Psoas muscle (tissue), 7 donors: ENCODE measurements at regions not wholly inside any gene's neighbourhood (a gene's known extent, or its start where the extent isn't known, plus 50 kb on each side); places are given as distances from the start of the nearest gene placed in this dataset.

Experiments used
- ATAC-seq, 4 donors: fragments of 200-7000 bp; cut with Tn5 transposase; one replicate each; pipeline ENCODE4 v1.9.1; 2020; ENCODE audit warnings: moderate library complexity in 3 of 4, mild to moderate bottlenecking in 2 of 4
- DNase-seq, 2 donors: peaks; one replicate each; pipeline ENCODE4 v3.0.0-alpha.2; 2020
- H3K27ac ChIP-seq: fragments of 200-600 bp; one replicate; pipeline ENCODE4 v1.8.0; 2022
- H3K27me3 ChIP-seq, 3 donors: fragments of 200-600 bp in 1 of 3; one replicate each; pipeline versions ENCODE4 v1.6.1 to v1.8.0; 2013 to 2022; ENCODE audit warnings: low read length in 2 of 3, mild to moderate bottlenecking in 2 of 3, moderate library complexity in 1 of 3; ENCODE audit not compliant: insufficient read depth in 3 of 3
- H3K36me3 ChIP-seq, 2 donors: fragments of 200-600 bp in 1 of 2; one replicate each; pipeline versions ENCODE4 v1.6.1 to v1.8.0; 2013 to 2022; ENCODE audit warnings: low read depth in 1 of 2, mild to moderate bottlenecking in 1 of 2, moderate library complexity in 1 of 2; ENCODE audit not compliant: insufficient read depth in 1 of 2
- H3K4me1 ChIP-seq: fragments of 200-600 bp; one replicate; pipeline ENCODE4 v1.8.0; 2022
- H3K4me3 ChIP-seq: fragments of 200-600 bp; one replicate; pipeline ENCODE4 v1.8.0; 2022; ENCODE audit warnings: mild to moderate bottlenecking
- H3K9me3 ChIP-seq: fragments of 200-600 bp; one replicate; pipeline ENCODE4 v1.8.0; 2022
- WGBS, 3 donors: extraction: QIAGEN DNeasy Blood & Tissue Kit; methylation state at CpG; one replicate each; pipeline versions ENCODE4 v1.1.6 to v1.1.7; 2013; 5-methylcytosine and 5-hydroxymethylcytosine counted together
- intact Hi-C, 2 donors: fragments of 100-400 bp; cut with DNase I; formaldehyde crosslinking; loops; one replicate each; pipeline versions ENCODE4 v1.11.0 to v1.14.2; 2022
- TF ChIP-seq, protein P1 (sequence below): fragments of 200-600 bp; IDR thresholded peaks from one replicate; pipeline ENCODE4 v1.8.0; 2022; ENCODE audit warnings: antibody characterized with exemption
- donor health status: healthy with polysubstance abuse.
- donor health status: DM: no; HTN: no; CAD: no; lungs with moderate emphysema.
- donor health status: Bipolar disorder and iron deficiency.
- donor health status: healthy.
- donor health status: DM: yes; HTN: yes; CAD: no.
- donor health status: DM: no; HTN: no; CAD: no.
- donor health status: DM: yes; HTN: yes; CAD: no.

GRCh38 chr2:16270441-16270840 is 330.1 kb downstream of the MYCN start:
- peaks cover 1% of the 10 kb centered on the region for H3K4me1 ChIP-seq
- TF ChIP-seq, protein P1, sequence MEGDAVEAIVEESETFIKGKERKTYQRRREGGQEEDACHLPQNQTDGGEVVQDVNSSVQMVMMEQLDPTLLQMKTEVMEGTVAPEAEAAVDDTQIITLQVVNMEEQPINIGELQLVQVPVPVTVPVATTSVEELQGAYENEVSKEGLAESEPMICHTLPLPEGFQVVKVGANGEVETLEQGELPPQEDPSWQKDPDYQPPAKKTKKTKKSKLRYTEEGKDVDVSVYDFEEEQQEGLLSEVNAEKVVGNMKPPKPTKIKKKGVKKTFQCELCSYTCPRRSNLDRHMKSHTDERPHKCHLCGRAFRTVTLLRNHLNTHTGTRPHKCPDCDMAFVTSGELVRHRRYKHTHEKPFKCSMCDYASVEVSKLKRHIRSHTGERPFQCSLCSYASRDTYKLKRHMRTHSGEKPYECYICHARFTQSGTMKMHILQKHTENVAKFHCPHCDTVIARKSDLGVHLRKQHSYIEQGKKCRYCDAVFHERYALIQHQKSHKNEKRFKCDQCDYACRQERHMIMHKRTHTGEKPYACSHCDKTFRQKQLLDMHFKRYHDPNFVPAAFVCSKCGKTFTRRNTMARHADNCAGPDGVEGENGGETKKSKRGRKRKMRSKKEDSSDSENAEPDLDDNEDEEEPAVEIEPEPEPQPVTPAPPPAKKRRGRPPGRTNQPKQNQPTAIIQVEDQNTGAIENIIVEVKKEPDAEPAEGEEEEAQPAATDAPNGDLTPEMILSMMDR: no peak
- intact Hi-C loops: no loop called here
- H3K27me3 ChIP-seq: no peaks in the 10 kb centered on the region
- no peak for DNase-seq
- 76 to 93% (median 92%) methylated on average over 4 of the region's 4 CpGs for WGBS, 3 donors
- H3K36me3 ChIP-seq: no peaks in the 10 kb centered on the region
- no peak overlapping the region for H3K4me3 ChIP-seq
- ATAC-seq: no peak
- H3K27ac ChIP-seq: no peak overlapping the region
- H3K9me3 ChIP-seq: peaks cover 3% of the 10 kb centered on the region

GRCh38 chr2:16268301-16269000 is 328.1 kb downstream of the MYCN start:
- TF ChIP-seq, protein P1: no peak
- H3K36me3 ChIP-seq: no peaks in the 10 kb centered on the region
- peaks cover 3% of the 10 kb centered on the region for H3K9me3 ChIP-seq
- no peaks in the 10 kb centered on the region for H3K27me3 ChIP-seq
- WGBS, 3 donors: 81 to 85% (median 82%) methylated on average over 3 of the region's 3 CpGs
- no peak overlapping the region for H3K27ac ChIP-seq
- H3K4me1 ChIP-seq: no peaks in the 10 kb centered on the region
- intact Hi-C loops: no loop called here
- DNase-seq: no peak
- H3K4me3 ChIP-seq: no peak overlapping the region
- ATAC-seq: no peak

DNA sequence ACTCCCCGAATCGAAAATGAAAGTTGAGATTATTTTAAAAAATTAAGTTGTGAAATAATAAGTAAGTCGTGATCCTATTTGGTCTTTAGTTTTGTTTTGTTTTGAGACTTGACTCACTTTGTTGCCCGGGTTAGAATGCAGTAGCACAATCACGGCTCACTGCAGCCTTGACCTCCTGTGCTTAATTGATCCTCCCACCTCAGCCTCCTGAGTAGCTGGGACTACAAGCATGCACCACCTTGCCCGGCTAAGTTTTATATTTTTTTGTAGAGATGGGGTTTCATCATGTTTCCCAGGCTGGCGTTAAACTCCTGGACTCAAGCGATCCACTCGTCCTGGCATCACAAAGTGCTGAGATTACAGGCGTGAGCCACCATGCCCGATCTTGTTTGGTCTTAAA is 326.2 kb downstream of the MYCN start:
- no peaks in the 10 kb centered on the region for H3K36me3 ChIP-seq
- no peaks in the 10 kb centered on the region for H3K4me1 ChIP-seq
- no peak for DNase-seq
- no peaks in the 10 kb centered on the region for H3K27me3 ChIP-seq
- H3K9me3 ChIP-seq: peaks cover 3% of the 10 kb centered on the region
- no peak overlapping the region for H3K4me3 ChIP-seq
- ATAC-seq: no peak
- intact Hi-C loops: loop anchor here in 1 of 2 donors (2.0 kb wide), 1 partner anchor 62 kb away; no protein-coding TSS in a partner anchor
- H3K27ac ChIP-seq: no peak overlapping the region
- TF ChIP-seq, protein P1: no peak
- 85 to 94% (median 93%) methylated on average over 11 of the region's 11 CpGs for WGBS, 3 donors

- Histone ChIP-seq H3K4me3 (no peak overlapping the region), H3K27ac (no peak overlapping the region), H3K36me3 (no peaks in the 10 kb centered on the region), H3K9me3 (peaks cover 3% of the 10 kb centered on the region), H3K27me3 (no peaks in the 10 kb centered on the region), H3K4me1 (no peaks in the 10 kb centered on the region)
- no peak for DNase-seq
- intact Hi-C loops: no loop called here
- 83 to 89% (median 87%) methylated on average over 4 of the region's 4 CpGs for WGBS, 3 donors
- ATAC-seq: no peak
- TF ChIP-seq, protein P1: no peak
Observed at GRCh38 chr2:16264931-16265540, 324.7 kb downstream of the MYCN start.
